MM.1S (cell line): ENCODE measurements at regions not wholly inside any gene's neighbourhood (a gene's known extent, or its start where the extent isn't known, plus 50 kb on each side); places are given as distances from the start of the nearest gene placed in this dataset.

Source experiments
- CTCF ChIP-seq: fragments of 300-600 bp; sonication (generic); IDR thresholded peaks from 2 replicates; pipeline ENCODE4 v1.5.1; 2016; ENCODE audit warnings: antibody characterized with exemption, low read length, mixed read lengths
- EZH2 ChIP-seq: fragments of 300-600 bp; sonication (generic); optimal IDR thresholded peaks from 2 replicates; pipeline ENCODE3; 2017; ENCODE audit warnings: low read depth, mild to moderate bottlenecking, antibody characterized with exemption, low read length, mixed read lengths
- EZH2phosphoT487 ChIP-seq: fragments of 300-600 bp; sonication (generic); IDR thresholded peaks from 2 replicates; pipeline ENCODE4 v1.6.1; 2018; ENCODE audit warnings: antibody characterized with exemption, low read length

DNA sequence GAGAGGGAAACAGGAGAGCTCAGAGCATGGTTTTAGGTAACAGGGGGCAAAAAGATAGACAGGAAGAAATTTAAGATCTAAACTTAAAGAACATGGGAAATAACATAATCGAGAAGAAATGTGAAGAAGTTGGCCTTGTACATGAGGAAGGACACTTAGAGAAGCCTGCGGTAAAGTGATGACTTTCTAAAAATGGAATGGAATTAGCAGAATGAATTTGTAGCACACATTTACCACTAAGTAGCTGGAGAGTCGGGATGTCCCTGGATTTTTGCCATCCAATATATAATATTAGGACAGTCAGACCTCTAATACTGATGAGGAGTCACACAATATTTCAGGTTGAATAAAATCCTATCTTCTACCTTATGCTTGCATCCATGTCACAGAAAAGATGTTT lies 77.7 kb upstream of the C1orf87 start:
- TF ChIP-seq CTCF = no peak
- no peak for TF ChIP-seq EZH2
- TF ChIP-seq EZH2phosphoT487 = no peak
